Astrocyte of the spinal cord (primary cell): ENCODE measurements at regions not wholly inside any gene's neighbourhood (a gene's known extent, or its start where the extent isn't known, plus 50 kb on each side); places are given as distances from the start of the nearest gene placed in this dataset.

Experiments used
- DNase-seq: peaks from one replicate; pipeline ENCODE4 v3.0.0; 2011; ENCODE audit warnings: low read depth, low spot score
- H3K4me3 ChIP-seq: 2 replicates; pipeline ENCODE4 v1.5.1; 2011; ENCODE audit warnings: low read depth, mild to moderate bottlenecking, low read length, moderate library complexity
- CTCF ChIP-seq: IDR thresholded peaks from 2 replicates; pipeline ENCODE4 v1.5.1; 2012; ENCODE audit warnings: low read depth, mild to moderate bottlenecking, low read length, inconsistent platforms
- in situ Hi-C: cut with HindIII; loops from 2 replicates; pipeline ENCODE4 v1.10.0; 2017; ENCODE audit warnings: low sequenced_read_pairs

GRCh38 chr10:128324058-128324827 is 198.0 kb upstream of the MKI67 start:
- TF ChIP-seq CTCF: no peak
- in situ Hi-C loops: no loop called here
- DNase-seq: no peak
- no peak overlapping the region for H3K4me3 ChIP-seq

- TF ChIP-seq CTCF: no peak
- in situ Hi-C loops: no loop called here
- DNase-seq: no peak
- no peak overlapping the region for H3K4me3 ChIP-seq
Observed at GRCh38 chr10:128325788-128326187, 199.6 kb upstream of the MKI67 start.

GRCh38 chr10:128326251-128326650 is 200.0 kb upstream of the MKI67 start:
- H3K4me3 ChIP-seq: no peak overlapping the region
- no peak for DNase-seq
- in situ Hi-C loops: no loop called here
- no peak for TF ChIP-seq CTCF

GRCh38 chr10:128326851-128327250 is 200.6 kb upstream of the MKI67 start:
- no peak for DNase-seq
- no peak overlapping the region for H3K4me3 ChIP-seq
- in situ Hi-C loops: no loop called here
- TF ChIP-seq CTCF: no peak

- in situ Hi-C loops: no loop called here
- DNase-seq: no peak
- TF ChIP-seq CTCF: no peak
- H3K4me3 ChIP-seq: no peak overlapping the region
Observed at GRCh38 chr10:128336401-128336800, 210.2 kb upstream of the MKI67 start.

- no peak overlapping the region for H3K4me3 ChIP-seq
- no peak for TF ChIP-seq CTCF
- in situ Hi-C loops: no loop called here
- DNase-seq: no peak
Observed at GRCh38 chr10:128337860-128338378, 211.7 kb upstream of the MKI67 start.
